Epithelial cell of proximal tubule (primary cell): ENCODE measurements at regions not wholly inside any gene's neighbourhood (a gene's known extent, or its start where the extent isn't known, plus 50 kb on each side); places are given as distances from the start of the nearest gene placed in this dataset.
"Not testable (repeated sequence)": the region's sequence is repeated elsewhere in the genome, so short reads cannot be mapped to it uniquely, and the experiment has no call there.

Source experiments
- DNase-seq: peaks from one replicate; pipeline ENCODE4 v3.0.0-alpha.2; 2011; ENCODE audit warnings: low read depth
- H3K4me3 ChIP-seq: 2 replicates; pipeline ENCODE4 v1.5.1; 2011; ENCODE audit warnings: low read depth, mild to moderate bottlenecking, low read length
- CTCF ChIP-seq: conservative IDR thresholded peaks from 2 replicates; pipeline ENCODE4 v1.5.1; 2012; ENCODE audit warnings: low read depth, mild to moderate bottlenecking, low read length

DNA sequence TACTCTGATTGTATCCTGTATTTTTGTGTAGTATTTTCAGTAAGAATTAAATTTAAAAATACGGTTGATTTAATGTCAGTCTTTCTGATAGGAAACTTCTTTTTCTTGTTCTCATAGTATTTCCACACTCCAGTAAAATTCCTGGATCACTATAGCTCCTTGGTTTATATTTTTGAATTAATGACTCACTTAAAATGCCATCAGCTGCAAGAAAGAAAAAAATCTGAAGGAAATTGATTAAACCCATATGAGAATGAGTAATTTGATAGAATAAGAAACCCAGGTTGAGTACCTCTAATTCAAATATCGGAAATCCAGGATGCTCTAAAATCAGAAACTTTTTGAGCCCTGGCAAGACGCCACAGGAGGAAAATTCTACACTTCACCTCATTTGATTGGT is 186.8 kb upstream of the RND3 start:
- DNase-seq = no peak
- TF ChIP-seq CTCF = no peak
- no peak overlapping the region for H3K4me3 ChIP-seq

DNA sequence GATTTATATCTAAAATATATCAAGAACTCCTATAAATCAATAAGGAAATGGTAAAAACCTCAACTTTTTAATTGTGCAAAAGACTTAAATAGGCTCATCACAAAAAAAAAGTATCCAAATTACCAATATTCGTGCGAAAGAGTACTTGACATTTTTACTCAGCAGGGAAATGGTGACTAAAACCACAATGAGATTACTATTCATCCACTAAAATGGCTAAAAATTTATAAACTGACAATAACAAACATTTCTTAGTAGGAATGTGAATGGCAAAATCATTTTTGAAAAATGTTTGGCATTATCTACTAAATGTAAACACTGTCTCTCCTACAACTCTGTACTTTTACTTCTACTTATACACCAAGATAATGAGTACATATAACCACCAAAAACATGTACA is 184.8 kb upstream of the RND3 start:
- no peak for TF ChIP-seq CTCF
- no peak for DNase-seq
- H3K4me3 ChIP-seq = no peak overlapping the region

DNA sequence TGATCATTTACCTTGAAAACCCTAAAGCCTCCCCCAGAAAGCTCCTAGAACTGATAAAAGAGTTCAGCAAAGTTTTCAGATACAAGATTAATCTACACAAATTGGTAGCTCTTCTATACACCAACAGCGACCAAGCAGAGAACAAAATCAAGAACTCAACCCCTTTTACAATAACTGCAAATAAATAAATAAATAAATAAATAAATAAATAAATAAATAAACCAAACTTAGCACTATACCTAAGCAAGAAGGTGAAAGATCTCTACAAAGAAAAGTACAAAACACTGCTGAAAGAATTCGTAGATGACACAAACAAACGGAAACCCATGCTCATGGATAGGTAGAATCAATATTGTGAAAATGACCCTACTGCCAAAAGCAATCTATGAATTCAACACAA is 182.0 kb upstream of the RND3 start:
- TF ChIP-seq CTCF = no peak
- H3K4me3 ChIP-seq = no peak overlapping the region
- DNase-seq = no peak

DNA sequence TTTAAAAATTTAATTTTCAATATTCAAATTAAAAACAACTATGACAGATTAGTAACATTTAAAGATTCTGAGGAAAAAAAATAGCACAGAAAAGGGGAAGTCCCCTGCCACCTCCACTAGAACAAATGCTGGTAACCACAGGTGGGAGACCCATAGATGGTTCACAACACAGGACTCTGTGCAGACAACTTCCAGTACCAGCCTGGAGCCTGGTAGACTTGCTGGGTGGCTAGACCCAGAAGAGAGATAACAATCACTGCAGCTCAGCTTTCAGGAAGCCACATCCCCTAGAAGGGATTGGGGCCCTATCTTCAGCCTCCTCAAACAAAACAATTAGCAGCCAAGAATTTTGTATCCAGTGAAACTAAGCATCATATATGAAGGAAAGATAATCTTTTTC is 179.6 kb upstream of the RND3 start:
- DNase-seq, H3K4me3 ChIP-seq: not testable (repeated sequence)

- no peak for TF ChIP-seq CTCF
- H3K4me3 ChIP-seq = no peak overlapping the region
- DNase-seq = no peak
Measured at GRCh38 chr2:150663143-150663542, 175.7 kb upstream of the RND3 start.

DNA sequence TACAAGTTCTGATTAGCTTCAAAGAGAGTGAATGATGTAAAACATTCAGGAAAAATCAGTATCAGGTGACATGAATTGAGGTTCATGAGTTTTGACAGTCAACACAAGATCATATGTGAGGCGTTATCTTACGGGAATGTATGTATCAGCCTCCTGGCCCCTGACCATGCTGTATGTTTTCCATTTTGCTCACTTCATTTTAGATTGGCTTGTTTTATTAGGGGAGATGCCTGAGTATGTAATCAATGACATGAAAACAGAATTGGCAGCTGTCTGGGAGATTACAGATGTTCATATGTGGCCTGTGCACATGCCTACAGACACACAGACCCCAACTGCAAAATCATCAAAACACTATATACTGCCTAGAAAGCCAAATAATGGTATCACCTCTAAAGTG is 168.5 kb upstream of the RND3 start:
- no peak for TF ChIP-seq CTCF
- H3K4me3 ChIP-seq = no peak overlapping the region
- DNase-seq = no peak

- H3K4me3 ChIP-seq = no peak overlapping the region
- DNase-seq = no peak
- TF ChIP-seq CTCF = no peak
Measured at GRCh38 chr2:150653351-150653750, 165.9 kb upstream of the RND3 start.

- DNase-seq = no peak
- no peak overlapping the region for H3K4me3 ChIP-seq
- no peak for TF ChIP-seq CTCF
Measured at GRCh38 chr2:150647943-150648342, 160.5 kb upstream of the RND3 start.
